ENCODE measurements at regions not wholly inside any gene's neighbourhood (a gene's known extent, or its start where the extent isn't known, plus 50 kb on each side); places are given as distances from the start of the nearest gene placed in this dataset.

GRCh38 chr14:100955201-100955600 is 51.7 kb upstream of the RTL1 start:
- DNase-seq, result no peak

GRCh38 chr14:100962494-100962893 is 59.0 kb upstream of the RTL1 start:
- DNase-seq, result no peak

GRCh38 chr14:100965296-100965695 is 61.8 kb upstream of the RTL1 start:
- no peak for DNase-seq

- DNase-seq, result no peak
These were observed 63.7 kb upstream of the RTL1 start for GRCh38 chr14:100967178-100967577.

- no peak for DNase-seq
These were observed 64.4 kb upstream of the RTL1 start for GRCh38 chr14:100967930-100968329.

GRCh38 chr14:100972118-100972897 is 68.8 kb upstream of the RTL1 start:
- no peak for DNase-seq

GRCh38 chr14:100975671-100976070 is 72.1 kb upstream of the RTL1 start:
- no peak for DNase-seq

GRCh38 chr14:100979079-100979478 is 75.6 kb upstream of the RTL1 start:
- DNase-seq, result no peak

GRCh38 chr14:100979780-100980179 is 76.3 kb upstream of the RTL1 start:
- no peak for DNase-seq

GRCh38 chr14:100980823-100981222 is 77.3 kb upstream of the RTL1 start:
- no peak for DNase-seq

- no peak for DNase-seq
These were observed 78.3 kb upstream of the RTL1 start for GRCh38 chr14:100981809-100982208.

- no peak for DNase-seq
These were observed 78.8 kb upstream of the RTL1 start for GRCh38 chr14:100982353-100982752.

GRCh38 chr14:100982762-100983161 is 79.2 kb upstream of the RTL1 start:
- no peak for DNase-seq

GRCh38 chr14:100983710-100984109 is 80.2 kb upstream of the RTL1 start:
- DNase-seq, result no peak

- DNase-seq, result no peak
These were observed 84.5 kb upstream of the RTL1 start for GRCh38 chr14:100988011-100988410.

GRCh38 chr14:100988411-100988900 is 84.9 kb upstream of the RTL1 start:
- DNase-seq, result no peak

- DNase-seq, result no peak
These were observed 85.4 kb upstream of the RTL1 start for GRCh38 chr14:100988956-100989355.

GRCh38 chr14:100989924-100990323 is 86.4 kb upstream of the RTL1 start:
- no peak for DNase-seq

- DNase-seq, result no peak
These were observed 90.6 kb upstream of the RTL1 start for GRCh38 chr14:100994082-100994481.

GRCh38 chr14:100994756-100995330 is 91.3 kb upstream of the RTL1 start:
- no peak for DNase-seq

- DNase-seq, result no peak
These were observed 97.3 kb upstream of the RTL1 start for GRCh38 chr14:101000711-101001250.

- no peak for DNase-seq
These were observed 98.0 kb upstream of the RTL1 start for GRCh38 chr14:101001311-101002069.

GRCh38 chr14:101002738-101003137 is 99.2 kb upstream of the RTL1 start:
- no peak for DNase-seq

- DNase-seq, result no peak
These were observed 100.7 kb upstream of the RTL1 start for GRCh38 chr14:101004176-101004575.
